Neural cell (in vitro differentiated cells): ENCODE measurements at regions not wholly inside any gene's neighbourhood (a gene's known extent, or its start where the extent isn't known, plus 50 kb on each side); places are given as distances from the start of the nearest gene placed in this dataset.
"Not testable (repeated sequence)": the region's sequence is repeated elsewhere in the genome, so short reads cannot be mapped to it uniquely, and the experiment has no call there.

Experiments used
- H2AFZ ChIP-seq: fragments of 200-600, 300-800 bp; sonication (generic), shearing (Covaris generic); 2 replicates; pipeline ENCODE4 v1.6.0; 2014; ENCODE audit warnings: low read depth, mild to moderate bottlenecking, antibody characterized with exemption, low read length, moderate library complexity
- H3F3A ChIP-seq: fragments of 200-600 bp; shearing (Covaris generic); 2 replicates; pipeline ENCODE4 v1.6.1; 2016; ENCODE audit warnings: mild to moderate bottlenecking, moderate library complexity, mixed read lengths, antibody characterized with exemption, low read length; ENCODE audit not compliant: insufficient read depth, poor library complexity, severe bottlenecking
- H3K27ac ChIP-seq: fragments of 200-600, 300-800 bp; sonication (generic), shearing (Covaris generic); 2 replicates; pipeline ENCODE4 v1.5.1; 2014; ENCODE audit warnings: mild to moderate bottlenecking, low read length, moderate library complexity
- H3K27me3 ChIP-seq: fragments of 300-800, 200-600 bp; sonication (generic), shearing (Covaris generic); 2 replicates; pipeline ENCODE4 v1.6.0; 2014; ENCODE audit warnings: mild to moderate bottlenecking, low read depth, low read length, moderate library complexity; ENCODE audit not compliant: insufficient read depth
- H3K36me3 ChIP-seq: fragments of 300-800, 200-600 bp; sonication (generic), shearing (Covaris generic); 2 replicates; pipeline ENCODE4 v1.5.1; 2014; ENCODE audit warnings: mild to moderate bottlenecking, antibody characterized with exemption, low read length, moderate library complexity; ENCODE audit not compliant: insufficient read depth
- H3K4me2 ChIP-seq: fragments of 300-800, 200-600 bp; sonication (generic), shearing (Covaris generic); 2 replicates; pipeline ENCODE4 v1.6.0; 2014; ENCODE audit warnings: mild to moderate bottlenecking, low read length
- H3K4me3 ChIP-seq: fragments of 300-800, 200-600 bp; sonication (generic), shearing (Covaris generic); 2 replicates; pipeline ENCODE4 v1.5.1; 2014; ENCODE audit warnings: mild to moderate bottlenecking, low read length, moderate library complexity
- H3K79me2 ChIP-seq: fragments of 200-600 bp; shearing (Covaris generic); replicated peaks from 2 replicates; pipeline ENCODE4 v1.6.0; 2014; ENCODE audit warnings: mild to moderate bottlenecking, low read length, moderate library complexity; ENCODE audit not compliant: insufficient read depth
- H3K9ac ChIP-seq: fragments of 300-800, 200-600 bp; sonication (generic), shearing (Covaris generic); 2 replicates; pipeline ENCODE4 v1.6.1; 2016; ENCODE audit warnings: mild to moderate bottlenecking, low read length, mixed read lengths
- H3K9me2 ChIP-seq: fragments of 200-600 bp; shearing (Covaris generic); 2 replicates; pipeline ENCODE4 v1.6.1; 2016; ENCODE audit warnings: mild to moderate bottlenecking, low read length, mixed read lengths; ENCODE audit not compliant: insufficient read depth
- H3K9me3 ChIP-seq: fragments of 200-600, 300-800 bp; sonication (generic), shearing (Covaris generic); 2 replicates; pipeline ENCODE4 v1.6.1; 2016; ENCODE audit warnings: mild to moderate bottlenecking, mixed run types, low read length, moderate library complexity, mixed read lengths
- H4K20me1 ChIP-seq: fragments of 200-600 bp; shearing (Covaris generic); 2 replicates; pipeline ENCODE4 v1.6.1; 2016; ENCODE audit warnings: mild to moderate bottlenecking, mixed run types; ENCODE audit not compliant: insufficient read depth
- EP300 ChIP-seq: fragments of 450-650 bp; conservative IDR thresholded peaks from 2 replicates; pipeline ENCODE4 v1.6.1; 2014; ENCODE audit warnings: antibody characterized with exemption, mild to moderate bottlenecking, moderate library complexity; ENCODE audit not compliant: poor library complexity, severe bottlenecking
- EZH2 ChIP-seq: fragments of 200-600, 300-800 bp; shearing (Covaris generic), sonication (generic); IDR thresholded peaks from 2 replicates; pipeline ENCODE4 v1.6.1; 2014; ENCODE audit warnings: antibody characterized with exemption, low read length, borderline replicate concordance, mild to moderate bottlenecking; ENCODE audit not compliant: insufficient read depth, poor library complexity, severe bottlenecking
- MXI1 ChIP-seq: fragments of 450-650 bp; conservative IDR thresholded peaks from 2 replicates; pipeline ENCODE4 v1.6.1; 2014; ENCODE audit warnings: antibody characterized with exemption, mild to moderate bottlenecking; ENCODE audit not compliant: poor library complexity, severe bottlenecking
- POLR2AphosphoS5 ChIP-seq: IDR thresholded peaks from 2 replicates; pipeline ENCODE4 v1.6.1; 2012
- RAD21 ChIP-seq: fragments of 450-650 bp; conservative IDR thresholded peaks from 2 replicates; pipeline ENCODE4 v1.6.1; 2014; ENCODE audit warnings: antibody characterized with exemption, mild to moderate bottlenecking, moderate library complexity
- REST ChIP-seq: IDR thresholded peaks from 2 replicates; pipeline ENCODE4 v1.6.1; 2012; ENCODE audit warnings: borderline replicate concordance
- SMC3 ChIP-seq: fragments of 450-650 bp; conservative IDR thresholded peaks from 2 replicates; pipeline ENCODE4 v1.6.1; 2014; ENCODE audit warnings: antibody characterized with exemption, mild to moderate bottlenecking, moderate library complexity; ENCODE audit not compliant: poor library complexity
- TAF1 ChIP-seq: IDR thresholded peaks from 2 replicates; pipeline ENCODE4 v1.6.1; 2012; ENCODE audit warnings: low read depth
- TF ChIP-seq, protein P1 (sequence below): fragments of 450-650 bp; IDR thresholded peaks from 2 replicates; pipeline ENCODE4 v1.5.1; 2014; ENCODE audit warnings: antibody characterized with exemption, mild to moderate bottlenecking, moderate library complexity; ENCODE audit not compliant: poor library complexity, severe bottlenecking

GRCh38 chr9:21720758-21721157 lies 81.7 kb upstream of the MTAP start:
- H3K9ac ChIP-seq, result no peak overlapping the region
- no peaks in the 10 kb centered on the region for H4K20me1 ChIP-seq
- no peak overlapping the region for H2AFZ ChIP-seq
- H3K79me2 ChIP-seq, result no peaks in the 10 kb centered on the region
- H3K4me3 ChIP-seq, result no peak overlapping the region
- H3K9me2 ChIP-seq, result no peaks in the 10 kb centered on the region
- H3F3A ChIP-seq, result no peaks in the 10 kb centered on the region
- no peaks in the 10 kb centered on the region for H3K27me3 ChIP-seq
- no peak for TF ChIP-seq POLR2AphosphoS5
- TF ChIP-seq RAD21, result no peak
- TF ChIP-seq EZH2, result no peak
- no peak for TF ChIP-seq TAF1
- TF ChIP-seq EP300, result no peak
- TF ChIP-seq, protein P1, sequence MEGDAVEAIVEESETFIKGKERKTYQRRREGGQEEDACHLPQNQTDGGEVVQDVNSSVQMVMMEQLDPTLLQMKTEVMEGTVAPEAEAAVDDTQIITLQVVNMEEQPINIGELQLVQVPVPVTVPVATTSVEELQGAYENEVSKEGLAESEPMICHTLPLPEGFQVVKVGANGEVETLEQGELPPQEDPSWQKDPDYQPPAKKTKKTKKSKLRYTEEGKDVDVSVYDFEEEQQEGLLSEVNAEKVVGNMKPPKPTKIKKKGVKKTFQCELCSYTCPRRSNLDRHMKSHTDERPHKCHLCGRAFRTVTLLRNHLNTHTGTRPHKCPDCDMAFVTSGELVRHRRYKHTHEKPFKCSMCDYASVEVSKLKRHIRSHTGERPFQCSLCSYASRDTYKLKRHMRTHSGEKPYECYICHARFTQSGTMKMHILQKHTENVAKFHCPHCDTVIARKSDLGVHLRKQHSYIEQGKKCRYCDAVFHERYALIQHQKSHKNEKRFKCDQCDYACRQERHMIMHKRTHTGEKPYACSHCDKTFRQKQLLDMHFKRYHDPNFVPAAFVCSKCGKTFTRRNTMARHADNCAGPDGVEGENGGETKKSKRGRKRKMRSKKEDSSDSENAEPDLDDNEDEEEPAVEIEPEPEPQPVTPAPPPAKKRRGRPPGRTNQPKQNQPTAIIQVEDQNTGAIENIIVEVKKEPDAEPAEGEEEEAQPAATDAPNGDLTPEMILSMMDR, result no peak
- TF ChIP-seq REST, result no peak
- TF ChIP-seq SMC3, result no peak
- no peak for TF ChIP-seq MXI1
- no peaks in the 10 kb centered on the region for H3K9me3 ChIP-seq
- H3K4me2 ChIP-seq, result no peak overlapping the region
- no peak overlapping the region for H3K27ac ChIP-seq
- no peaks in the 10 kb centered on the region for H3K36me3 ChIP-seq

DNA sequence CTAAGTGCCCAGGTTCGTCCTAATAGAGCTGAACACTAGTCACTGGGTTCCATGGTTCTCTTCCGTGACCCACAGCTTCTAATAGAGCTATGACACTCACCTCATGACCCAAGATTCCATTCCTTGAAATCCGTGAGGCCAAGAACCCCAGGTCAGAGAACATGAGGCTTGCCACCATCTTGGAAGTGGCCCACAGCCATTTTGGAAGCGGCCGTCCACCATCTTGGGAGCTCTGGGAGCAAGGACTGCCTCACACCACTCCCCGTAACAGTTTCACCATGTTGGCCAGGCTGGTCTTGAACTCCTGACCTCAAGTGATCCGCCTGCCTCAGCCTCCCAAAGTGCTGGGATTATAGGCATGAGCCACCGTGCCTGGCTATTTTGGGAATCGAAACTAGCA lies 75.0 kb upstream of the MTAP start:
- not testable (repeated sequence) for H4K20me1 ChIP-seq, H3K9me3 ChIP-seq, H3F3A ChIP-seq, H3K36me3 ChIP-seq, H3K27ac ChIP-seq, H3K4me2 ChIP-seq, H3K9me2 ChIP-seq, H3K27me3 ChIP-seq, H3K4me3 ChIP-seq, H3K79me2 ChIP-seq, H2AFZ ChIP-seq, H3K9ac ChIP-seq

DNA sequence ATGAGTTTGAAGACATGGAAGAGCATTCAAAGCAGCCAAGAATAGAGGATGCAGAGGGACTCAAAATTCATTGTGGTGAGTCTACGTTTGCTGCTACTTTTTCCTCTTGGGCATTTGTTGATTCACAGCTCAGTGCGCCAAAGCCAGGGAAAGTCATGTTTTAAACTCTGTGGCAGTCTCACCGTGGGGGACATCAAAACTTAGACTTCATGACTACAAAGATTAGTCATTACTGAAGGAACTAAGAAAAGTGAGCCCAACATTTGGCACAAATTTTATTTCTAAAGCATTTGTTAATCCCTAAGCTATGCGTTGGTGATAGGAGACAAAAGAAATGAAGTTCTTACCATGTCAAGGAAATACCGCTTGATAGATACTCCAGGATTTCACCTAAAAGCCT lies 73.7 kb upstream of the MTAP start:
- Histone ChIP-seq H2AFZ (no peak overlapping the region), H3K4me2 (no peak overlapping the region), H3K79me2 (no peaks in the 10 kb centered on the region), H4K20me1 (no peaks in the 10 kb centered on the region), H3F3A (no peaks in the 10 kb centered on the region), H3K27me3 (no peaks in the 10 kb centered on the region), H3K36me3 (no peaks in the 10 kb centered on the region), H3K27ac (no peak overlapping the region), H3K9me3 (no peaks in the 10 kb centered on the region), H3K9me2 (no peaks in the 10 kb centered on the region), H3K9ac (no peak overlapping the region), H3K4me3 (no peak overlapping the region)
- no peak for TF ChIP-seq RAD21
- no peak for TF ChIP-seq EZH2
- no peak for TF ChIP-seq POLR2AphosphoS5
- no peak for TF ChIP-seq SMC3
- no peak for TF ChIP-seq EP300
- TF ChIP-seq TAF1, result no peak
